ENCODE measurements at regions not wholly inside any gene's neighbourhood (a gene's known extent, or its start where the extent isn't known, plus 50 kb on each side); places are given as distances from the start of the nearest gene placed in this dataset.

- Histone ChIP-seq H3K27me3 (ENCODE audit: control insufficient read depth in 2 of 2, insufficient read depth in 2 of 2, low read length in 2 of 2) (no peaks in the 10 kb centered on the region), H3K27ac (ENCODE audit: low read depth in 2 of 2, low read length in 2 of 2) (no peak overlapping the region), H3K9me3 (ENCODE audit: control insufficient read depth in 2 of 2, low read length in 2 of 2) (no peaks in the 10 kb centered on the region), H3K4me1 (ENCODE audit: control insufficient read depth in 2 of 2, insufficient read depth in 2 of 2, low read length in 2 of 2) (no peaks in the 10 kb centered on the region), H3K36me3 (ENCODE audit: control insufficient read depth in 2 of 2, insufficient read depth in 2 of 2, low read length in 2 of 2) (no peaks in the 10 kb centered on the region), H3K4me3 (ENCODE audit: low read length in 2 of 2) (no peak overlapping the region), H3K9ac (ENCODE audit: low read depth in 1 of 2, low read length in 2 of 2) (no peak overlapping the region)
Measured at GRCh38 chr3:148077318-148077923, 620.3 kb upstream of the AGTR1 start.

- H3K27me3 ChIP-seq (ENCODE audit: control insufficient read depth in 2 of 2, insufficient read depth in 2 of 2, low read length in 2 of 2): no peaks in the 10 kb centered on the region
Measured at GRCh38 chr3:148077965-148078364, 619.7 kb upstream of the AGTR1 start.

GRCh38 chr3:148078658-148079057 is 619.0 kb upstream of the AGTR1 start:
- Histone ChIP-seq H3K36me3 (ENCODE audit: control insufficient read depth in 2 of 2, insufficient read depth in 2 of 2, low read length in 2 of 2) (no peaks in the 10 kb centered on the region), H3K27ac (ENCODE audit: low read depth in 2 of 2, low read length in 2 of 2) (no peak overlapping the region), H3K27me3 (ENCODE audit: control insufficient read depth in 2 of 2, insufficient read depth in 2 of 2, low read length in 2 of 2) (no peaks in the 10 kb centered on the region), H3K4me1 (ENCODE audit: control insufficient read depth in 2 of 2, insufficient read depth in 2 of 2, low read length in 2 of 2) (no peaks in the 10 kb centered on the region), H3K9me3 (ENCODE audit: control insufficient read depth in 2 of 2, low read length in 2 of 2) (no peaks in the 10 kb centered on the region), H3K4me3 (ENCODE audit: low read length in 2 of 2) (no peak overlapping the region), H3K9ac (ENCODE audit: low read depth in 1 of 2, low read length in 2 of 2) (no peak overlapping the region)

More at GRCh38 chr3:148077965-148078364, 619.7 kb upstream of the AGTR1 start:
- Histone ChIP-seq H3K9me3 (ENCODE audit: control insufficient read depth in 2 of 2, low read length in 2 of 2) (no peaks in the 10 kb centered on the region), H3K27ac (ENCODE audit: low read depth in 2 of 2, low read length in 2 of 2) (no peak overlapping the region), H3K36me3 (ENCODE audit: control insufficient read depth in 2 of 2, insufficient read depth in 2 of 2, low read length in 2 of 2) (no peaks in the 10 kb centered on the region), H3K4me1 (ENCODE audit: control insufficient read depth in 2 of 2, insufficient read depth in 2 of 2, low read length in 2 of 2) (no peaks in the 10 kb centered on the region), H3K4me3 (ENCODE audit: low read length in 2 of 2) (no peak overlapping the region), H3K9ac (ENCODE audit: low read depth in 1 of 2, low read length in 2 of 2) (no peak overlapping the region)

GRCh38 chr3:148079370-148079769 is 618.3 kb upstream of the AGTR1 start:
- Histone ChIP-seq H3K36me3 (ENCODE audit: control insufficient read depth in 2 of 2, insufficient read depth in 2 of 2, low read length in 2 of 2) (no peaks in the 10 kb centered on the region), H3K27me3 (ENCODE audit: control insufficient read depth in 2 of 2, insufficient read depth in 2 of 2, low read length in 2 of 2) (no peaks in the 10 kb centered on the region), H3K4me3 (ENCODE audit: low read length in 2 of 2) (no peak overlapping the region), H3K9ac (ENCODE audit: low read depth in 1 of 2, low read length in 2 of 2) (no peak overlapping the region), H3K4me1 (ENCODE audit: control insufficient read depth in 2 of 2, insufficient read depth in 2 of 2, low read length in 2 of 2) (no peaks in the 10 kb centered on the region), H3K27ac (ENCODE audit: low read depth in 2 of 2, low read length in 2 of 2) (no peak overlapping the region), H3K9me3 (ENCODE audit: control insufficient read depth in 2 of 2, low read length in 2 of 2) (no peaks in the 10 kb centered on the region)

GRCh38 chr3:148081926-148082325 is 615.8 kb upstream of the AGTR1 start:
- Histone ChIP-seq H3K27me3 (ENCODE audit: control insufficient read depth in 2 of 2, insufficient read depth in 2 of 2, low read length in 2 of 2) (no peaks in the 10 kb centered on the region), H3K9ac (ENCODE audit: low read depth in 1 of 2, low read length in 2 of 2) (no peak overlapping the region)

GRCh38 chr3:148082506-148083280 is 615.0 kb upstream of the AGTR1 start:
- H3K9ac ChIP-seq (ENCODE audit: low read depth in 1 of 2, low read length in 2 of 2): no peak overlapping the region
- H3K9me3 ChIP-seq (ENCODE audit: control insufficient read depth in 2 of 2, low read length in 2 of 2): no peaks in the 10 kb centered on the region
- no peaks in the 10 kb centered on the region for H3K4me1 ChIP-seq (ENCODE audit: control insufficient read depth in 2 of 2, insufficient read depth in 2 of 2, low read length in 2 of 2)
- H3K36me3 ChIP-seq (ENCODE audit: control insufficient read depth in 2 of 2, insufficient read depth in 2 of 2, low read length in 2 of 2): no peaks in the 10 kb centered on the region
- no peak overlapping the region for H3K4me3 ChIP-seq (ENCODE audit: low read length in 2 of 2)
- H3K27me3 ChIP-seq (ENCODE audit: control insufficient read depth in 2 of 2, insufficient read depth in 2 of 2, low read length in 2 of 2): no peaks in the 10 kb centered on the region
- H3K27ac ChIP-seq (ENCODE audit: low read depth in 2 of 2, low read length in 2 of 2): no peak overlapping the region

More at GRCh38 chr3:148081926-148082325, 615.8 kb upstream of the AGTR1 start:
- no peaks in the 10 kb centered on the region for H3K36me3 ChIP-seq (ENCODE audit: control insufficient read depth in 2 of 2, insufficient read depth in 2 of 2, low read length in 2 of 2)
- no peaks in the 10 kb centered on the region for H3K4me1 ChIP-seq (ENCODE audit: control insufficient read depth in 2 of 2, insufficient read depth in 2 of 2, low read length in 2 of 2)
- H3K9me3 ChIP-seq (ENCODE audit: control insufficient read depth in 2 of 2, low read length in 2 of 2): no peaks in the 10 kb centered on the region
- H3K4me3 ChIP-seq (ENCODE audit: low read length in 2 of 2): no peak overlapping the region
- H3K27ac ChIP-seq (ENCODE audit: low read depth in 2 of 2, low read length in 2 of 2): no peak overlapping the region

- no peaks in the 10 kb centered on the region for H3K27me3 ChIP-seq (ENCODE audit: control insufficient read depth in 2 of 2, insufficient read depth in 2 of 2, low read length in 2 of 2)
- H3K36me3 ChIP-seq (ENCODE audit: control insufficient read depth in 2 of 2, insufficient read depth in 2 of 2, low read length in 2 of 2): no peaks in the 10 kb centered on the region
- no peaks in the 10 kb centered on the region for H3K4me1 ChIP-seq (ENCODE audit: control insufficient read depth in 2 of 2, insufficient read depth in 2 of 2, low read length in 2 of 2)
- H3K9me3 ChIP-seq (ENCODE audit: control insufficient read depth in 2 of 2, low read length in 2 of 2): no peaks in the 10 kb centered on the region
- no peak overlapping the region for H3K4me3 ChIP-seq (ENCODE audit: low read length in 2 of 2)
- no peak overlapping the region for H3K27ac ChIP-seq (ENCODE audit: low read depth in 2 of 2, low read length in 2 of 2)
- no peak overlapping the region for H3K9ac ChIP-seq (ENCODE audit: low read depth in 1 of 2, low read length in 2 of 2)
Measured at GRCh38 chr3:148083526-148084182, 614.0 kb upstream of the AGTR1 start.

GRCh38 chr3:148084931-148085330 is 612.8 kb upstream of the AGTR1 start:
- Histone ChIP-seq H3K36me3 (ENCODE audit: control insufficient read depth in 2 of 2, insufficient read depth in 2 of 2, low read length in 2 of 2) (no peaks in the 10 kb centered on the region), H3K4me3 (ENCODE audit: low read length in 2 of 2) (no peak overlapping the region), H3K9ac (ENCODE audit: low read depth in 1 of 2, low read length in 2 of 2) (no peak overlapping the region), H3K4me1 (ENCODE audit: control insufficient read depth in 2 of 2, insufficient read depth in 2 of 2, low read length in 2 of 2) (no peaks in the 10 kb centered on the region), H3K27ac (ENCODE audit: low read depth in 2 of 2, low read length in 2 of 2) (no peak overlapping the region), H3K9me3 (ENCODE audit: control insufficient read depth in 2 of 2, low read length in 2 of 2) (no peaks in the 10 kb centered on the region), H3K27me3 (ENCODE audit: control insufficient read depth in 2 of 2, insufficient read depth in 2 of 2, low read length in 2 of 2) (no peaks in the 10 kb centered on the region)

GRCh38 chr3:148087601-148088371 is 609.9 kb upstream of the AGTR1 start:
- Histone ChIP-seq H3K27me3 (ENCODE audit: control insufficient read depth in 2 of 2, insufficient read depth in 2 of 2, low read length in 2 of 2) (no peaks in the 10 kb centered on the region), H3K36me3 (ENCODE audit: control insufficient read depth in 2 of 2, insufficient read depth in 2 of 2, low read length in 2 of 2) (no peaks in the 10 kb centered on the region), H3K9me3 (ENCODE audit: control insufficient read depth in 2 of 2, low read length in 2 of 2) (no peaks in the 10 kb centered on the region), H3K27ac (ENCODE audit: low read depth in 2 of 2, low read length in 2 of 2) (no peak overlapping the region), H3K4me1 (ENCODE audit: control insufficient read depth in 2 of 2, insufficient read depth in 2 of 2, low read length in 2 of 2) (no peaks in the 10 kb centered on the region), H3K9ac (ENCODE audit: low read depth in 1 of 2, low read length in 2 of 2) (no peak overlapping the region), H3K4me3 (ENCODE audit: low read length in 2 of 2) (no peak overlapping the region)

GRCh38 chr3:148089171-148089570 is 608.5 kb upstream of the AGTR1 start:
- Histone ChIP-seq H3K4me3 (ENCODE audit: low read length in 2 of 2) (no peak overlapping the region), H3K36me3 (ENCODE audit: control insufficient read depth in 2 of 2, insufficient read depth in 2 of 2, low read length in 2 of 2) (no peaks in the 10 kb centered on the region), H3K27ac (ENCODE audit: low read depth in 2 of 2, low read length in 2 of 2) (no peak overlapping the region), H3K4me1 (ENCODE audit: control insufficient read depth in 2 of 2, insufficient read depth in 2 of 2, low read length in 2 of 2) (no peaks in the 10 kb centered on the region), H3K9me3 (ENCODE audit: control insufficient read depth in 2 of 2, low read length in 2 of 2) (no peaks in the 10 kb centered on the region), H3K9ac (ENCODE audit: low read depth in 1 of 2, low read length in 2 of 2) (no peak overlapping the region), H3K27me3 (ENCODE audit: control insufficient read depth in 2 of 2, insufficient read depth in 2 of 2, low read length in 2 of 2) (no peaks in the 10 kb centered on the region)

Measured in mucosa of rectum (tissue), 2 donors.